Activated T-cell treated with anti-CD3 and anti-CD28 coated beads, Interleukin-2, amount 50 U/mL, for 4 hours (primary cell): ENCODE measurements at regions not wholly inside any gene's neighbourhood (a gene's known extent, or its start where the extent isn't known, plus 50 kb on each side); places are given as distances from the start of the nearest gene placed in this dataset.

Experiments
- ATAC-seq, 2 donors: fragments of 200-7000 bp; cut with Tn5 transposase; one replicate each; pipeline ENCODE4 v1.10.0; 2021
- DNase-seq: peaks from one replicate; pipeline ENCODE4 v3.0.0-alpha.2; 2020
- H3K27me3 Mint-ChIP-seq: one replicate; pipeline ENCODE4 v1.8.0; 2021; ENCODE audit warnings: low read depth, mixed read lengths
- H3K36me3 Mint-ChIP-seq: one replicate; pipeline ENCODE4 v1.8.0; 2022; ENCODE audit warnings: mixed read lengths; ENCODE audit not compliant: insufficient read depth
- H3K4me1 Mint-ChIP-seq: one replicate; pipeline ENCODE4 v1.8.0; 2021; ENCODE audit warnings: low read depth, mixed read lengths
- H3K4me3 Mint-ChIP-seq: one replicate; pipeline ENCODE4 v1.8.0; 2021; ENCODE audit warnings: mild to moderate bottlenecking, moderate library complexity, mixed read lengths
- H3K9me3 Mint-ChIP-seq: one replicate; pipeline ENCODE4 v1.8.0; 2021; ENCODE audit warnings: mixed read lengths

DNA sequence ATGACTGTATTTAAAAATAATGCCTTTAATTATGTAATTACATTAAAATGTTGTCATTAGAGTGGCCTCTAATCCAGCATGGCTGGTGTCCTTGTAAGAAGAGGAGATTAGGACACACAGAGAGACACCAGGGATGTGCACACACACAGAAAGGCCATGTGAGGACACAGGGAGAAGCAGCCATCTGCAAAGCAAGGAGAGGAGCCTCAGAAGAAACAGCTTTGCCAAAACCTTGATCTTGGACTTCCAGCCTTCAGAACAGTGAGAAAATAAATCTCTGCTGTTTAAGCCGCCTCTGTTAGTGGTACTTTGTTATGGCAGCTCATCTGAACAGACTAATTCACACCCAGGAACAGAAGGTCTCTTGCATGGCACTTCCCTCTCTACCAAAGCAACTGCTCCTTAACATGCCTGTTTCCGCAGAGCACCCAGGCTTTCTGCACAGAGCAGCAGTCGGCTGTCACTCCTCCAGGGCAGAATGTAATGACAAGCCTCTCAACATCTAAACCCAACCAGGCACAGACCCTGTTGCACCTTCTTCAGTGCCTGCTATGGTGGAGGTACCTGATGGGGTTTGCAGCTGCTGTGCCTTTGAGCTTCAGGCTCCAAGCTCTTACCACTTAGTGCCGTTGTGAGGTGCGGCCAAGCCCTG, 377.7 kb downstream of the TDRD15 start:
- DNase-seq (no peak), ATAC-seq (no peak)
- Mint-ChIP-seq H3K4me1 (no peaks in the 10 kb centered on the region), H3K27me3 (no peaks in the 10 kb centered on the region), H3K36me3 (no peaks in the 10 kb centered on the region), H3K4me3 (no peak overlapping the region), H3K9me3 (peaks cover 14% of the 10 kb centered on the region)

DNA sequence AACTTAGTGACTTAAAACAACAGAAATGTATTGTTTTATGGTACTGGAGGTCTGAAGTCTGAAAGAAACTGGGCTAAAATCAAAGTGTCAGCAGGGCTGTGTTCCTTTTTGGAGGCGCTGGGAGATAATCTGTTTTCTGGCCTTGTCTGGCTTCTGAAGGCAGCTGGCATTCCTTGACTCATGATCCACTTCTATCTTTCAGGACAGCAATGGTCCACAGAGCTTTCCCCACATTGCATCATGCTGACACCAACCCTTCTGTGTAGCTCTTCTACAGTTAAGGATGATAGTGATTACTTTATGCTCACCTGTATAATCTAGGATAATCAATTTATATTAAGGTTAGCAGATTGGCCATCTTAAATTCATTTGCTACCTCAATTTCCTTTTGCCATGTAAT, 392.1 kb downstream of the TDRD15 start:
- H3K4me3 Mint-ChIP-seq = no peak overlapping the region
- H3K9me3 Mint-ChIP-seq = peaks cover 11% of the 10 kb centered on the region
- DNase-seq = no peak
- no peak for ATAC-seq
- H3K4me1 Mint-ChIP-seq = no peaks in the 10 kb centered on the region
- no peaks in the 10 kb centered on the region for H3K27me3 Mint-ChIP-seq
- no peaks in the 10 kb centered on the region for H3K36me3 Mint-ChIP-seq

DNA sequence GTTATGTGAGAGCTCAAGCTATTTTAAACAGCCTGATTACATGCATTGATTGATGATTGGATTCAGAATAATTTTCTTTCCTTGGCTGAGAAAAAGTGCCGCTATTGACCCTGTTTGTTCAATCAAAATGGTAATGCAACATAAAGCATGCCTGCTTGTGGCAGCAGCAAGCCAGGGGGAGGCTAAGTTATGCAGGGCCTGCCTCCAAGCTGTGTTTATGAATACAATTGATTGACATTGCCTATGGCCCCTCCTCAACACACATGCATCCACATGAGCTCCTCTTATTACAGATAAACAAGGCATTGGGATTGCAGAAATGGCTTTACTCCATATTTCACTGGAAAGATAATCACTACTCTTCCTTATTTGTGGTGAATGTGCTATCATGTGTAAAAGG, 395.6 kb downstream of the TDRD15 start:
- DNase-seq (no peak), ATAC-seq (no peak)
- Mint-ChIP-seq H3K4me1 (no peaks in the 10 kb centered on the region), H3K4me3 (no peak overlapping the region), H3K27me3 (no peaks in the 10 kb centered on the region), H3K36me3 (no peaks in the 10 kb centered on the region), H3K9me3 (peaks cover 11% of the 10 kb centered on the region)

DNA sequence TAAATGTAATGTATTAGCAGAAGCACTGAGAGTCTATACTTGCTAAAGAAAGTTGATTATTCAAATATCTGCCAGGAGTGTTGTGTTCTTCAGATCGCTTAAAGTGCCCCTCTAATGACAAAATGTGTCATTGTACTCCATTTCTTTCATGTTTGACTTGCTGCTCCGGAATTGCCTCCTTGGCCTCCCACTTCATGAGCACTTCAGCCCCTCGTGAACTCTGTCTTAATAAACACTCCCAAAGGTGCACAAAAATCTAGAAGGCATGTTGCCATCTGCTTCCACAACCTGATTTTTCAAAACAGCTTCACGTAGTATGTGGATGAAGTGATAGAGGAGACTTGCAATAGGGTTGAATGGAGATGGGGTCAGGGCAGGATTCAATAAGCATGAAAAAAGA, 396.1 kb downstream of the TDRD15 start:
- ATAC-seq (no peak), DNase-seq (no peak)
- Mint-ChIP-seq H3K27me3 (no peaks in the 10 kb centered on the region), H3K4me3 (no peak overlapping the region), H3K9me3 (peaks cover 11% of the 10 kb centered on the region), H3K36me3 (no peaks in the 10 kb centered on the region), H3K4me1 (no peaks in the 10 kb centered on the region)

DNA sequence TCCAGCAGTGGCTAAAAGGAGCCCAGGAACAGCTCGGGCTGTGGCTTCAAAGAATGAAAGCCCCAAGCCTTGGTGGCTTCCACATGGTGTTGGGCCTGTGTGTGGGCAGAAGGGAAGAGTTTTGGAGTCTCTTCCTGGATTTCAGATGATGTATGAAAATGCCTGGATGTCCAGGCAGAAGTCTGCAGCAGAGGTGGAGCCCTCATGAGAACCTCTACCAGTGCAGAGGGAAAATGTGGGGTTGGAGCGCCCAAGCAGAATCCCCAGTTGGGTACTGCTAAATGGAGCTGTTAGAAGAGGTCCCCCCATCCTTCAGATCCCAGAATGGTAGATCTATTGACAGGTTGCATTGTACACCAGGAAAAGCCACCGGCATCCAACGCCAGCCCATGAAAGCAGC, 412.1 kb downstream of the TDRD15 start:
- DNase-seq (no peak), ATAC-seq (no peak)
- H3K36me3 Mint-ChIP-seq = peaks cover 5% of the 10 kb centered on the region
- no peaks in the 10 kb centered on the region for H3K4me1 Mint-ChIP-seq
- H3K4me3 Mint-ChIP-seq = no peak overlapping the region
- H3K27me3 Mint-ChIP-seq = no peaks in the 10 kb centered on the region
- H3K9me3 Mint-ChIP-seq = peaks cover 30% of the 10 kb centered on the region

DNA sequence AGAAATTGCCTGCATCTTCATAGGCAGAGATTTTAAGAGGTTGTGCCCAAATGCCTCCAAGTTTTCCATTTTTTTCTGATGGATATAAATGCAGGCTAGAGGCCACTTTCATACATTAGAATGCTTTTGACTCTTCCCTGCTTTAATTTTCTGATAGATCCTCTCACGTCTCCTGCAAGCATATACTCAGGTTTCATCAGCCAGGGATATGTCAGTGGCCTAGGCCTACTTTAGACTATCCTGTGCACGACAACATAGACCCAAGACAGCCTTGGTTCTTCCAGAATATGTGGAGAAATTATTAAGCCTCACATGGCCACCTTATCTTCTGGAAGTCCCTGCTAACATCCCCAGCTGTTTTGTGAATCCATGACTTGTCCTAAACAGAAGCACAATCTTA, 415.9 kb downstream of the TDRD15 start:
- ATAC-seq = no peak
- Mint-ChIP-seq H3K4me1 (no peaks in the 10 kb centered on the region), H3K36me3 (peaks cover 5% of the 10 kb centered on the region)

DNA sequence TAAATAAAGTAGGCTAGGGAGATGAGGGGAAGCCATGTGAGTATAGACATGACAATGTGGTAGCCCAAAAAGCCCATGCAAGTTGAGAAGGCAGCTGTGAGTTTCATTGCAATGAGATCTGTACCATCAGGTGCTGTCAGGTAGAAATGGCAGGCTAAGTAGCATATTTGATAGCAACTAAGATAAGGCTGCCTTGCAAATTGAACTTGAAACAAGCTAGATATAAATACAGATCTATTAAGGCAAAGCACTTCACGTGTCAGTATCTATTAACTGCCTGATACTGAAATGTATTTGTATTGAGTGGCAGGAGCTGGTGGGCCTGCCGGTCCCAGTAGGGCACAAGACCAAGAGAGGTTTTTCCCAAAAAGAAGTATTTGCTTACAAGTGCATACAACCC, 419.9 kb downstream of the TDRD15 start:
- H3K9me3 Mint-ChIP-seq = peaks cover 6% of the 10 kb centered on the region
- H3K4me1 Mint-ChIP-seq = no peaks in the 10 kb centered on the region
- no peak for DNase-seq
- no peak for ATAC-seq
- H3K4me3 Mint-ChIP-seq = no peak overlapping the region
- no peaks in the 10 kb centered on the region for H3K27me3 Mint-ChIP-seq
- no peaks in the 10 kb centered on the region for H3K36me3 Mint-ChIP-seq

More for the DNA sequence above, 415.9 kb downstream of the TDRD15 start:
- H3K27me3 Mint-ChIP-seq = no peaks in the 10 kb centered on the region
- H3K4me3 Mint-ChIP-seq = no peak overlapping the region
- DNase-seq = no peak
- peaks cover 26% of the 10 kb centered on the region for H3K9me3 Mint-ChIP-seq

DNA sequence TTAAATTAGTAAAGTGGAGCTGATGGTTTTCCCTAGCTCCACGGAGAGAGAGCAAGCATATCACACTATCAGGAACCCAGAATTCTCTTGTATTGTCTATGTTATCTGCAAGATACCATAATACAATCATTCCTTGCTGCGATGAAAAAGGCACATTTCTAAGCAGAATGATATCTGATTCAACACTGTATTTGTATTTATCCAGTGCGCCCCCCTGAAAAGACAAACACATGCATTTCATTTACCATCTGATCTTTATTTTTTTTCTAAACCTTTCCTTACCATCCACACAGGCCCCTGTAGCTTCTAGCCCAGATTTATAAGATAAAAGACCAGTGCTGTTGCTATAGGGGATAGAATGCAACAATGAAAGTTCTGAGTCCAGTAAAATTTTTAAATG, 420.6 kb downstream of the TDRD15 start:
- H3K4me3 Mint-ChIP-seq = no peak overlapping the region
- no peak for DNase-seq
- ATAC-seq = no peak
- H3K9me3 Mint-ChIP-seq = peaks cover 3% of the 10 kb centered on the region
- no peaks in the 10 kb centered on the region for H3K36me3 Mint-ChIP-seq
- no peaks in the 10 kb centered on the region for H3K27me3 Mint-ChIP-seq
- no peaks in the 10 kb centered on the region for H3K4me1 Mint-ChIP-seq

DNA sequence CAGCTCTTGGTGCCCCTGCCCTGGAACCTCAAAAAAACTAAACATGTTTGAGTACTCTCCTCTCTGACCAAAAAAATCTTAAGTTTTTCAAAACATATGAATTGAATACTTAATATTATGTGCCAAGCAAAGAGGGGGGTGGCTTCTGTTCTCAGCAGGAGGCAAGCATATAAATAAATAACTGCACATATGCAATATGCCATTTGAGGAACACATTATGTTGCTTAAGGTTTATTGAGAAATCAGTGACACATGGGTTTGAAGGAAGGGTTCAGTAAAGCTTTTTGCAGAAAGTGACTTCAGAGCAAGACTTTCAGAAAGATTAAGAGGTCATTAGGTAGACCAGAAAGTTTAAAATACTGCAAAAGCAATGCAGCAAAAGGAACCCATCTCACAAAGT, 429.2 kb downstream of the TDRD15 start:
- Mint-ChIP-seq H3K4me1 (no peaks in the 10 kb centered on the region), H3K4me3 (no peak overlapping the region), H3K27me3 (no peaks in the 10 kb centered on the region), H3K36me3 (no peaks in the 10 kb centered on the region), H3K9me3 (peaks cover 3% of the 10 kb centered on the region)
- ATAC-seq (no peak), DNase-seq (no peak)

DNA sequence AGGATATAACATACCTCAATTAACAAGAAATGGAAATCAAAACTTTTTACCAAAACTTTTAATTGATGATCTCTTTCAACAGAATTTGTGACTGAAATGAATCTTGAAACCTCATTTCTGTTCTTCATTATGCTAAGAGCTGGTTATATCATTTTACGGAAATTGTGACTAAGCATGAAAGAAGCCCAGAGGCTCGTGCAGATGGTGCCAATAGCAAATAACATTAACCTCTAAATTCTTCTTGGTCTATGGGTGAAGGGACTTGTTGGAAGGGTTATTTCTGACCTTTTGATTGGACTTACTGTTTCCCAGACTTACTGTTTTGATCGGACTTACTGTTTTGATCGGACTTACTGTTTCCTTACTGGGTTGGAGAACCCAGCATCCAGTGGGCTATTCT, 435.6 kb downstream of the TDRD15 start:
- no peak for ATAC-seq
- no peak for DNase-seq
- Mint-ChIP-seq H3K4me3 (no peak overlapping the region), H3K36me3 (no peaks in the 10 kb centered on the region), H3K9me3 (peaks cover 7% of the 10 kb centered on the region), H3K4me1 (no peaks in the 10 kb centered on the region), H3K27me3 (no peaks in the 10 kb centered on the region)

DNA sequence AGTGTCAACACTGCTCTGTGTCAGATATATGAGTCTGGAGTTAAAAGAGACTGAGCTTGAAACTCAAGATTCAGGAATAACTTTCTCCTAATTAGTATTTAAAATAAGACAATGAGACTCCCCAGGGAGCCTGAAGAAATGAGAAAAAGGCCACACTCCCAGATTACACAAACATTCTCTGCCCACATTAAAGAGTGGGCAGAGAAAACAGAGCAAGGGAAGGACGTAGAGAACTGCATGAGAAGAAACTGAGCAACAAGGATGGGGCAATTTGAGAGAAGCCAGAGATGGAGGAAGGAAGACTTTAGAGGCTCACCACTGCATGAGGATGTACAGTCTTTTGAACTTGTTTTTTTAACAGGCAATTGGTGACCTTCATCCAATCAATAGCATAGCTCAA, 438.2 kb downstream of the TDRD15 start:
- DNase-seq = no peak
- no peaks in the 10 kb centered on the region for H3K36me3 Mint-ChIP-seq
- H3K4me1 Mint-ChIP-seq = no peaks in the 10 kb centered on the region
- H3K4me3 Mint-ChIP-seq = no peak overlapping the region
- peaks cover 7% of the 10 kb centered on the region for H3K9me3 Mint-ChIP-seq
- ATAC-seq = no peak
- no peaks in the 10 kb centered on the region for H3K27me3 Mint-ChIP-seq

DNA sequence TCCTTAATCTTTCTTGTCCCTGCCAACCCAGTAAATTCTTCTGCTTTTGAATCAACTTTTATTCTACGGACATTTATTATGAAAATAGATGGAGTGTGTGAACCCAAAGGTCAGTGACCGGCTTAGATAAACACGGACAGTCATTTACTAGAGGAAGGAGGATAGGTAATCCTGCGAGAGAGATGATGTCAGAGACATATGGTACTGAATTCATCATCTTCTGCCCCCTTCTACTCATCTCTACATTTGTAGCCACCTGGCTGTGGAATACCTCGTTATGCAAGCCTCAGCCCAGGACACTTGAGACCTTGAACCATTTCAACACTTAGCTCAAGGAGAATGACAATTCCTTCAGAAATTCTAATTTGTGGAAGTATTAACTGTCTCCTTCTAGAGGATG, 443.6 kb downstream of the TDRD15 start:
- ATAC-seq (no peak), DNase-seq (no peak)
- Mint-ChIP-seq H3K4me3 (no peak overlapping the region), H3K27me3 (no peaks in the 10 kb centered on the region), H3K4me1 (no peaks in the 10 kb centered on the region), H3K36me3 (no peaks in the 10 kb centered on the region), H3K9me3 (peaks cover 23% of the 10 kb centered on the region)

DNA sequence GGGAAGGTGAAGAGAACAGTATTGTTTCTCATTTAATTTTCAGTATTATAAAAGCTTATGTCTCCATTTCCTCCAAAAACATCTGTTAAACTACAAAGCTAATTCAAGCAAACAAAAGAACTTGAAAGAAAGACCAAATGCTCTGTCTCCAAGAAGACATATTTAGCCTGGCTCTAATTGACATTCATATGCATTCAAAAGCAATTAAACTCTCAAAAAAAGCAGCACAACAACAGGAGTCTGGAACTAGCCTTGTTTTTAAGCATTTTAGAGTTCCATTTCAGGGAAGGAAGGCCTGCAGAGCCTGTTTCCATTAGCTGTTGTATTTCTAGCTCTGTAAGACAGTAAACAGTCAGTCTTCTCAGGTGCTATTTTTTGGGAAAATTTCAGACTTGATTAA, 447.9 kb downstream of the TDRD15 start:
- no peaks in the 10 kb centered on the region for H3K36me3 Mint-ChIP-seq

DNA sequence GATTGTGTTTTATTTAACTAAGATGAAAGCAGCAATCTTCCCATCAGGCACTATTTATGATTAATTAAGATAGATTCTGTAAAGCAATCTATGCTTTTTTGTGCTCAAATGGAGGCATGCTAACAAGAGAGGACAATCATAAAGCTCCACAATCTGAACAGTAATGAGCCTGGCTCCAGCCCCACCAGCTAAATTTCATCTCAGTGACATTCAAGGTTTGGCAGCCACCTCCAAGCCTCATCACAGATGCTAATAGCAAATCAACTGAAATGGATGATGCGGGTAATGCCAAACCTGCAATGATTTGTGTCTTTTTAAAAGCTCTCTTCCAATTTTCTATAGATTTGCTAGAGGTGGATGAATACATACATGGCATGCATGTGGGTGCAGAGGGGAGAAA, 456.6 kb downstream of the TDRD15 start:
- H3K27me3 Mint-ChIP-seq = no peaks in the 10 kb centered on the region
- no peaks in the 10 kb centered on the region for H3K9me3 Mint-ChIP-seq
- DNase-seq = no peak
- H3K4me3 Mint-ChIP-seq = no peak overlapping the region
- no peak for ATAC-seq
- no peaks in the 10 kb centered on the region for H3K4me1 Mint-ChIP-seq
- H3K36me3 Mint-ChIP-seq = no peaks in the 10 kb centered on the region

More for the DNA sequence above, 447.9 kb downstream of the TDRD15 start:
- ATAC-seq (no peak), DNase-seq (no peak)
- Mint-ChIP-seq H3K27me3 (no peaks in the 10 kb centered on the region), H3K4me3 (no peak overlapping the region), H3K9me3 (peaks cover 20% of the 10 kb centered on the region), H3K4me1 (no peaks in the 10 kb centered on the region)

DNA sequence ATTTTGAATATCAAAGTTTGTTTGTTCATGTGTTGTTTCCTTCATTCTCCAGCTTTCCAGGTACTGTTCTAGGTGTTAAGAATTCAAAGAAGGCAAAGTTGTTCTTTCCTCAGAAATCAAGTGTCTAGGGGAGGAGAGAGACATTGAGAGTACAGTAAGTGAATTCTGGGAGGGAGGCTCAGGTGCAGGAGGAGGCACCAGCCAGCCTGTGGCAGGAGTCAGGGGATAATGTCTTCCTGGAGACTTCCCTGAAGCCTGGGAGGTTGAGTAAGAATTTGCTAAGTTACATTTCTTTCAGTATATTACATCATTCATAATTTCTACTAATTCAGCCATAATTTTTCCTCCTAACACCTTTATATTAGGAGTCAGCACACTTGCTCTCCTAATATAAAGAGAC, 462.1 kb downstream of the TDRD15 start:
- no peak for ATAC-seq
- Mint-ChIP-seq H3K36me3 (no peaks in the 10 kb centered on the region), H3K27me3 (no peaks in the 10 kb centered on the region), H3K4me1 (no peaks in the 10 kb centered on the region), H3K9me3 (no peaks in the 10 kb centered on the region), H3K4me3 (no peak overlapping the region)
- no peak for DNase-seq
